ENCODE measurements at regions not wholly inside any gene's neighbourhood (a gene's known extent, or its start where the extent isn't known, plus 50 kb on each side); places are given as distances from the start of the nearest gene placed in this dataset.

DNA sequence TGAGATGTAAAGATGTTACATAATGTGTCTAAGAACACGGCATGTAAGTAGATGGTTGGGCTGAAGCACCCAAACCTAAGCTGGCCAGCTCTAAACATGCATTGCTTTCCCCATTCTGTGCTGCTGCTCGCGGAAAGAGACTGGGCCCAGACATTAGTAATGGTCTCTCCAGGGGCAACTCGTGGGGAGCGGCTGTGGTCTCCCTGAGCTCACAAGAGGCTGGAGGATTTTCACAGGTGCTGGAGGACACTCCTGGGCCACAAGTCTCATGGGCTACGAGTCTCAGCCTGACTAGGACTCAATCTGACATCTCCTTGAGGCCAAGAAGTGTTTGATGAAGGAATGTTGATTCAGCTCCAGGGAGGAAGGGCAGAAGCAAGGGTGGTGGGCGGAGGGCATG, 92.7 kb upstream of the PTCH1 start:
- no peak overlapping the region for H3K27ac Mint-ChIP-seq
- H3K27me3 Mint-ChIP-seq (ENCODE audit: low read depth), result peaks cover 3% of the 10 kb centered on the region
- H3K9me3 Mint-ChIP-seq, result no peaks in the 10 kb centered on the region
- DNase-seq (ENCODE audit: low spot score), result no peak
- no peaks in the 10 kb centered on the region for H3K4me1 Mint-ChIP-seq (ENCODE audit: low read depth)
- intact Hi-C loops (cut with micrococcal nuclease), result no loop called here
- no peak overlapping the region for H3K4me3 Mint-ChIP-seq (ENCODE audit: low read depth)
- H3K36me3 Mint-ChIP-seq (ENCODE audit: low read depth), result no peaks in the 10 kb centered on the region

DNA sequence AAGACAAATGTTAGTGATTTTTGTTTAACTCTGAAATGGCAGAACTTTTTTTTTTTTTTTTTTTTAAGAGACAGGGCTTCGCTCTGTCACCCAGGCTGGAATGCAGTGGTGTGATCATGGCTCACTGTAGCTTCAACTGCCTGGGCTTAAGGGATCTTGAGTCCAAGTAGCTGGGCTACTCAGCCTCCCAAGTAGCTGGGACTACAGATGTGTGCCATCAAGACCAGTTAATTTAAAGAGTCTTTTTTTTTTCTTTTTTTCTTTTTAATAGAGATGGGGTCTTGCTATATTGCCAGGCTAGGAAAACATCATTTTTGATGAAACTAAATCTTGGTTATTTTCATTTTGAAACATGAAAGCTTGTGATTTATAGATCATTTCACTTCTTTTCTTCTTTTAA, 91.6 kb upstream of the PTCH1 start:
- intact Hi-C loops (cut with micrococcal nuclease), result no loop called here
- Mint-ChIP-seq H3K27ac (no peak overlapping the region), H3K9me3 (no peaks in the 10 kb centered on the region), H3K4me1 (ENCODE audit: low read depth) (no peaks in the 10 kb centered on the region), H3K36me3 (ENCODE audit: low read depth) (no peaks in the 10 kb centered on the region), H3K4me3 (ENCODE audit: low read depth) (no peak overlapping the region), H3K27me3 (ENCODE audit: low read depth) (peaks cover 2% of the 10 kb centered on the region)
- no peak for DNase-seq (ENCODE audit: low spot score)

- no peak for DNase-seq (ENCODE audit: low spot score)
- no peaks in the 10 kb centered on the region for H3K9me3 Mint-ChIP-seq
- H3K36me3 Mint-ChIP-seq (ENCODE audit: low read depth), result no peaks in the 10 kb centered on the region
- H3K27me3 Mint-ChIP-seq (ENCODE audit: low read depth), result no peaks in the 10 kb centered on the region
- no peak overlapping the region for H3K27ac Mint-ChIP-seq
- no peaks in the 10 kb centered on the region for H3K4me1 Mint-ChIP-seq (ENCODE audit: low read depth)
- intact Hi-C loops (cut with micrococcal nuclease), result no loop called here
- H3K4me3 Mint-ChIP-seq (ENCODE audit: low read depth), result no peak overlapping the region
Measured at GRCh38 chr9:95607507-95607906, 90.7 kb upstream of the PTCH1 start.

GRCh38 chr9:95606489-95607350, 89.9 kb upstream of the PTCH1 start:
- Mint-ChIP-seq H3K27me3 (ENCODE audit: low read depth) (no peaks in the 10 kb centered on the region), H3K9me3 (no peaks in the 10 kb centered on the region), H3K4me1 (ENCODE audit: low read depth) (no peaks in the 10 kb centered on the region), H3K27ac (no peak overlapping the region), H3K36me3 (ENCODE audit: low read depth) (no peaks in the 10 kb centered on the region), H3K4me3 (ENCODE audit: low read depth) (no peak overlapping the region)
- DNase-seq (ENCODE audit: low spot score), result no peak
- intact Hi-C loops (cut with micrococcal nuclease), result no loop called here

DNA sequence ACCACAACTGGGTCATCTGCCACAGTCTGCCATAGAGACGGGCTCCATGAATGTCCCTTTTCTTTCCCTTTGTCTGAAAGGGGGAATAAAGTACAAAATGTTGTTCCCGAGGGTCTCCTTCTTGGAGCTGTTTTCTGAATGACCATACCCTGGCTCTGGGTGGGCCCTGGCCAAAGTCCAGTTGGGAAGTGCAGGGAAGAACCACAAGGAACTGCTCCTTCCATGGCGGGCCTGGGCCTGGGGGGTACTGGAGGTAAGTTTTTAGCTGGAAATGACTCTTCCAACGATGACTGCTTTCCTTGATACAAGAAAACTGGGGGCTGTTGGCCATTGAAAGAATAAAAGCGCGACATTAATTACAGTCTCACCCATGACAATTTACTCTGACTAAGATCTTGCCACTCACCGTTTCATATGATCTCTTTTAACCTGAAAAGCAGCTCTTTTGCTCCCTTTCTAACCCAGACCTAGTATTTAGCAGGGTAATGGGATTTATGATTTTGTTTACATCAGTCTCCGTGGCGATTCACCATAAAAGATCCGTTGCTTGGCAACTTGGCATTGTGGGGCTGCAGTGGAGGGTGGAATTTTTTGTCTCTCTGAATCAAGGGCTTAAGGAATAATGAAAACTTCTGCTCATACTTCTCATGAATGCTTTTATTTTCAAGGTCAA, 89.2 kb upstream of the PTCH1 start:
- intact Hi-C loops (cut with micrococcal nuclease), result no loop called here
- Mint-ChIP-seq H3K4me3 (ENCODE audit: low read depth) (no peak overlapping the region), H3K27ac (no peak overlapping the region), H3K36me3 (ENCODE audit: low read depth) (no peaks in the 10 kb centered on the region), H3K9me3 (no peaks in the 10 kb centered on the region), H3K27me3 (ENCODE audit: low read depth) (no peaks in the 10 kb centered on the region), H3K4me1 (ENCODE audit: low read depth) (no peaks in the 10 kb centered on the region)
- DNase-seq (ENCODE audit: low spot score), result no peak

GRCh38 chr9:95605101-95605500, 88.3 kb upstream of the PTCH1 start:
- no peak for DNase-seq (ENCODE audit: low spot score)
- no peaks in the 10 kb centered on the region for H3K9me3 Mint-ChIP-seq
- no peaks in the 10 kb centered on the region for H3K27me3 Mint-ChIP-seq (ENCODE audit: low read depth)
- no peaks in the 10 kb centered on the region for H3K36me3 Mint-ChIP-seq (ENCODE audit: low read depth)
- no peaks in the 10 kb centered on the region for H3K4me1 Mint-ChIP-seq (ENCODE audit: low read depth)
- no peak overlapping the region for H3K27ac Mint-ChIP-seq
- H3K4me3 Mint-ChIP-seq (ENCODE audit: low read depth), result no peak overlapping the region
- intact Hi-C loops (cut with micrococcal nuclease), result no loop called here

DNA sequence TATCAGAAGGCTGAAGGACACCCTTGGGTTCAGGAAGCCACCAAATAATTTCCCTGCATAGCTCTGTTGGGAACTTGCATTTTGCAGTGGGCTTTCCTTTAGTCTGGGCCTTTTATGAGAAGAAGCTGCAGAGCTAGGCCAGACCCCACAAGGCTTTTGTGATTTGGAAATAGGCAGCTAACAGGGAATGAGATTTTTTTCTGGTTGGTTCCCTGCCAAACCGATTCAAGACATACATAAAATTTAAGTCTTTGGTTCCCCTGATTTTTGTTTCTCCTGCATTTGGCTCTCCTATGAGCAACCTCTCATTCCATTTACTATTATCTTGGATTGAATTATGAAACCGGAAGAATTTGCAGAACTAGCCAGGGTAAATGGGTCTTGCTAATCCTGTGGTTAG, 81.5 kb upstream of the PTCH1 start:
- Mint-ChIP-seq H3K4me3 (ENCODE audit: low read depth) (no peak overlapping the region), H3K9me3 (no peaks in the 10 kb centered on the region), H3K36me3 (ENCODE audit: low read depth) (no peaks in the 10 kb centered on the region), H3K4me1 (ENCODE audit: low read depth) (no peaks in the 10 kb centered on the region), H3K27ac (no peak overlapping the region), H3K27me3 (ENCODE audit: low read depth) (no peaks in the 10 kb centered on the region)
- intact Hi-C loops (cut with micrococcal nuclease), result no loop called here
- no peak for DNase-seq (ENCODE audit: low spot score)

- H3K27me3 Mint-ChIP-seq (ENCODE audit: low read depth), result peaks cover 14% of the 10 kb centered on the region
- no peak overlapping the region for H3K4me3 Mint-ChIP-seq (ENCODE audit: low read depth)
- no peak for DNase-seq (ENCODE audit: low spot score)
- no peaks in the 10 kb centered on the region for H3K36me3 Mint-ChIP-seq (ENCODE audit: low read depth)
- intact Hi-C loops (cut with micrococcal nuclease), result no loop called here
- H3K27ac Mint-ChIP-seq, result no peak overlapping the region
- no peaks in the 10 kb centered on the region for H3K9me3 Mint-ChIP-seq
- no peaks in the 10 kb centered on the region for H3K4me1 Mint-ChIP-seq (ENCODE audit: low read depth)
Measured at GRCh38 chr9:95595721-95596295, 79.0 kb upstream of the PTCH1 start.

GRCh38 chr9:95592931-95593330, 76.2 kb upstream of the PTCH1 start:
- Mint-ChIP-seq H3K27me3 (ENCODE audit: low read depth) (peaks cover 23% of the 10 kb centered on the region), H3K27ac (no peak overlapping the region), H3K9me3 (no peaks in the 10 kb centered on the region), H3K36me3 (ENCODE audit: low read depth) (no peaks in the 10 kb centered on the region), H3K4me3 (ENCODE audit: low read depth) (no peak overlapping the region), H3K4me1 (ENCODE audit: low read depth) (no peaks in the 10 kb centered on the region)
- no peak for DNase-seq (ENCODE audit: low spot score)
- intact Hi-C loops (cut with micrococcal nuclease), result no loop called here

DNA sequence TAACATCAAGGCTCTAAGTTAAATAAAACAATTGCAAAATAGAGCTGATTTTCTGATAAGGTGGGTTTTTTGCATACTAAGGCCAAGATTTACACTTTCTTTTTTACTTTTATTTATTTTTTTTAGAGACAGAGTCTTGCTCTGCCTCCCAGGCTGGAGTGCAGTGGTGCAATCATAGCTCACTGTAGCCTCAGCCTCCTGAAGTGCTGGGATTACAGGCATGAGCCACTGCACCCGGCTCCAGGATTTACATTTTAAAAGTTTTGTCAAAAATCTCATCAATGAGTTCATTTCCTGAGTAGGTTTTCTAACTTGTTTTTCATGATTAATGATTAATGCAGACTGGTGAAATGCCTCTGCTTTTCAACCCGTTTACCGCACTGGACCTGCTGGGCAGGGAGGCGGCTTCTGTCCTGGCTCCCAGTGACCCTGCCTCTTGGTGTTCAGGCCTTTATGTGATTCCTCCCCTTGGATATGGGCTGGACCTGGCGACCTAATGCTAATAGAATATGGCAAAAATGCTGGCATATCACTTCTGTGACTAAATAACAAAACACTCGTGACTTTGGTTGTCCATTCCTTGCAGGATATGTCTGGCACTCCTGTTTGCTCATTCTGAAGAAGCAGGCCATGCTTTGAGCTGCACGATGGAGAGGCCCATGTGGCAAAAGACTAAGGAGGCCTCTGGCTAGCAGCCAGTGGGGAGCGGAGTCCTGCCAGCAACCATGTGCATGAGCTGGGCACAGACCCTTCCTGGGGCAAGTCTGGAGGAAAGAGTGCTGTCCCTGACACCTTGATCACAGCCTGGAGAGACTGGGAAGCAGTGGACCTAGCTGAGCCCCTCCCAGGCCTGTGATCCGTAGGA, 72.2 kb upstream of the PTCH1 start:
- DNase-seq (ENCODE audit: low spot score), result no peak
- H3K4me3 Mint-ChIP-seq (ENCODE audit: low read depth), result no peak overlapping the region
- no peaks in the 10 kb centered on the region for H3K9me3 Mint-ChIP-seq
- H3K27me3 Mint-ChIP-seq (ENCODE audit: low read depth), result peaks cover 23% of the 10 kb centered on the region
- no peaks in the 10 kb centered on the region for H3K36me3 Mint-ChIP-seq (ENCODE audit: low read depth)
- H3K27ac Mint-ChIP-seq, result no peak overlapping the region
- H3K4me1 Mint-ChIP-seq (ENCODE audit: low read depth), result no peaks in the 10 kb centered on the region
- intact Hi-C loops (cut with micrococcal nuclease), result no loop called here

DNA sequence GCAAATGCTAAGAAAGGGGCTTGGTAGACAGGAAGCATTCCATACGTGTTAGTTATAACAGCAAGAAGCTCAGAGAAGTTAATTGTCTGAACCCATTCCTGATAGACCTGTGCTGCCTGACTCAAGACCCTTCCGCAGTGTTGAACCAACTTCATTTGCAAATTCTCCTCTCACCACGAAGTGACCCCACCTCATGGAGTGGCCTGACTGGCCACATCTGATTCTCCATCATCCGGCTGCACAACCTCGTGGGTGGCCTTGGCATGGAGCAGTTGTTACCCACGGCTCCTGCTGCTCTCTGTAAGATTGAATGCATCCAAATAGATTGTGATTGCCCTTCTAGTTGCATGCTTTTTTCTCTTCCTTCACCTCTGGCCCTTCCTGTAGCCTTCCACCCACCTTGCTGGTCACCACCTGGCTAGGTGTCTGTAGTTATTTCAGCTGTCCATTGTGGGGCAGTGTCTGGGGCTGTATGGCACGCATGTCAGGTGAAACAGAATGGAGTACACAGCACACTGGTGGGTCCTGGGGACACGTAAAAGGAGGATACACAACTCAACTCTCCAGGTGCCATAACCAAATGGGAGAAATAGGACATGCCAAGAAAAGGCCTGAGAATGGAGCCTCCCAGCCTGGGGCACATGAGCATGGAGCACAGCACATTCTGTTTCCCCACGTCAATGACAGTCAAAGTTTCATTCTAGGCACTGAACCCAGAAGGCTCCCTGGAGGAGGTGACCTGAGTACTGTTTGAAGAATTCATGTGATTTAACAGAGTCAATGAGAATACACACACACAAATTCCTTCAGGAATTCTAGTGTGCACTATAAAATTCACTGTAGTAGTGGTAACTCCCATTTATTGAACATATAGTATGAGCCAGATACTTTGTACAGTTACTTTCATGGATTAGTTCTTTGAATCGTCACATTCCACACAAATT, 70.5 kb upstream of the PTCH1 start:
- DNase-seq (ENCODE audit: low spot score), result no peak
- H3K4me3 Mint-ChIP-seq (ENCODE audit: low read depth), result no peak overlapping the region
- intact Hi-C loops (cut with micrococcal nuclease), result no loop called here
- H3K9me3 Mint-ChIP-seq, result no peaks in the 10 kb centered on the region
- no peaks in the 10 kb centered on the region for H3K36me3 Mint-ChIP-seq (ENCODE audit: low read depth)
- no peaks in the 10 kb centered on the region for H3K4me1 Mint-ChIP-seq (ENCODE audit: low read depth)
- no peak overlapping the region for H3K27ac Mint-ChIP-seq
- H3K27me3 Mint-ChIP-seq (ENCODE audit: low read depth), result peaks cover 16% of the 10 kb centered on the region

GRCh38 chr9:95586326-95586725, 69.6 kb upstream of the PTCH1 start:
- H3K4me3 Mint-ChIP-seq (ENCODE audit: low read depth), result no peak overlapping the region
- intact Hi-C loops (cut with micrococcal nuclease), result no loop called here
- H3K27ac Mint-ChIP-seq, result no peak overlapping the region
- no peaks in the 10 kb centered on the region for H3K36me3 Mint-ChIP-seq (ENCODE audit: low read depth)
- H3K27me3 Mint-ChIP-seq (ENCODE audit: low read depth), result peaks cover 12% of the 10 kb centered on the region
- no peaks in the 10 kb centered on the region for H3K9me3 Mint-ChIP-seq
- no peaks in the 10 kb centered on the region for H3K4me1 Mint-ChIP-seq (ENCODE audit: low read depth)
- DNase-seq (ENCODE audit: low spot score), result no peak
